ENCODE measurements at regions not wholly inside any gene's neighbourhood (a gene's known extent, or its start where the extent isn't known, plus 50 kb on each side); places are given as distances from the start of the nearest gene placed in this dataset.

DNA sequence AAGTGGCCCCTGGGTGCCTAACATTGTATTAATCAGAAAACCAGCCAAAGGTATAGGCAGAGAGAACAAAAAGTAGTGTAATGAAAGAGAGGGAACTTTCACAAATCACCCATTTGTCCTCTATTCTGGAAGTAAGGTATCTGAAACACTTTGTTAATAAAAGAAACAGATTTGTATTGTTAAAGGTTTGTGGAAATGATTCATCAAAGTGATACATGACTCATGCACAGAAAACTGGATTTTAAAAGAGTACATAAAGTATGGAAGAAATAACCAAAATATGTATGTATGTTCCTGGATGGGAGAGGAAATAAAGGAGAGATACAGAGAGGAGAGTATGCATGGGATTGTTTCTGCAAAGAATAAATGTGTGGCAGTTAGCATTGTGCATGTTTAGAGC is 126.8 kb downstream of the RGS21 start:
- no peaks in the 10 kb centered on the region for H3K9me3 Mint-ChIP-seq (ENCODE audit: unreplicated experiment)
- DNase-seq (ENCODE audit: unreplicated experiment), result peak; percentile 40
- ChIA-PET CTCF (no interaction called here), POLR2A (no interaction called here)
- no peak overlapping the region for H3K4me3 Mint-ChIP-seq (ENCODE audit: unreplicated experiment)
- BruUV-seq (replicated peaks), result no TSS peak
- H3K36me3 Mint-ChIP-seq (ENCODE audit: insufficient read depth, unreplicated experiment), result no peaks in the 10 kb centered on the region
- H3K27ac Mint-ChIP-seq (ENCODE audit: low read depth, unreplicated experiment), result no peak overlapping the region
- TF ChIP-seq, protein P1, sequence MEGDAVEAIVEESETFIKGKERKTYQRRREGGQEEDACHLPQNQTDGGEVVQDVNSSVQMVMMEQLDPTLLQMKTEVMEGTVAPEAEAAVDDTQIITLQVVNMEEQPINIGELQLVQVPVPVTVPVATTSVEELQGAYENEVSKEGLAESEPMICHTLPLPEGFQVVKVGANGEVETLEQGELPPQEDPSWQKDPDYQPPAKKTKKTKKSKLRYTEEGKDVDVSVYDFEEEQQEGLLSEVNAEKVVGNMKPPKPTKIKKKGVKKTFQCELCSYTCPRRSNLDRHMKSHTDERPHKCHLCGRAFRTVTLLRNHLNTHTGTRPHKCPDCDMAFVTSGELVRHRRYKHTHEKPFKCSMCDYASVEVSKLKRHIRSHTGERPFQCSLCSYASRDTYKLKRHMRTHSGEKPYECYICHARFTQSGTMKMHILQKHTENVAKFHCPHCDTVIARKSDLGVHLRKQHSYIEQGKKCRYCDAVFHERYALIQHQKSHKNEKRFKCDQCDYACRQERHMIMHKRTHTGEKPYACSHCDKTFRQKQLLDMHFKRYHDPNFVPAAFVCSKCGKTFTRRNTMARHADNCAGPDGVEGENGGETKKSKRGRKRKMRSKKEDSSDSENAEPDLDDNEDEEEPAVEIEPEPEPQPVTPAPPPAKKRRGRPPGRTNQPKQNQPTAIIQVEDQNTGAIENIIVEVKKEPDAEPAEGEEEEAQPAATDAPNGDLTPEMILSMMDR (IDR thresholded peaks at IDR 0.05; ENCODE audit: unreplicated experiment), result no peak
- intact Hi-C loops (cut with micrococcal nuclease), result loop anchor here (10.0 kb wide), 2 partner anchors 1689 to 1989 kb away; no protein-coding TSS in a partner anchor
- no peaks in the 10 kb centered on the region for H3K27me3 Mint-ChIP-seq (ENCODE audit: insufficient read depth, unreplicated experiment)
- H3K4me1 Mint-ChIP-seq (ENCODE audit: insufficient read depth, unreplicated experiment), result peaks cover 23% of the 10 kb centered on the region

- CTCF ChIA-PET, result no interaction called here
- Mint-ChIP-seq H3K4me3 (ENCODE audit: unreplicated experiment) (no peak overlapping the region), H3K4me1 (ENCODE audit: insufficient read depth, unreplicated experiment) (peaks cover 17% of the 10 kb centered on the region), H3K27me3 (ENCODE audit: insufficient read depth, unreplicated experiment) (no peaks in the 10 kb centered on the region), H3K27ac (ENCODE audit: low read depth, unreplicated experiment) (no peak overlapping the region), H3K9me3 (ENCODE audit: unreplicated experiment) (no peaks in the 10 kb centered on the region), H3K36me3 (ENCODE audit: insufficient read depth, unreplicated experiment) (no peaks in the 10 kb centered on the region)
- POLR2A ChIA-PET, result no interaction called here
- BruUV-seq (replicated peaks), result no TSS peak
- DNase-seq (ENCODE audit: unreplicated experiment), result no peak
- intact Hi-C loops (cut with micrococcal nuclease), result loop anchor here (5.0 to 10.0 kb wide), 3 partner anchors 1690 to 1990 kb away; no protein-coding TSS in a partner anchor
- TF ChIP-seq, protein P1 (IDR thresholded peaks at IDR 0.05; ENCODE audit: unreplicated experiment), result no peak
Observed at GRCh38 chr1:192445241-192445640, 128.4 kb downstream of the RGS21 start.

DNA sequence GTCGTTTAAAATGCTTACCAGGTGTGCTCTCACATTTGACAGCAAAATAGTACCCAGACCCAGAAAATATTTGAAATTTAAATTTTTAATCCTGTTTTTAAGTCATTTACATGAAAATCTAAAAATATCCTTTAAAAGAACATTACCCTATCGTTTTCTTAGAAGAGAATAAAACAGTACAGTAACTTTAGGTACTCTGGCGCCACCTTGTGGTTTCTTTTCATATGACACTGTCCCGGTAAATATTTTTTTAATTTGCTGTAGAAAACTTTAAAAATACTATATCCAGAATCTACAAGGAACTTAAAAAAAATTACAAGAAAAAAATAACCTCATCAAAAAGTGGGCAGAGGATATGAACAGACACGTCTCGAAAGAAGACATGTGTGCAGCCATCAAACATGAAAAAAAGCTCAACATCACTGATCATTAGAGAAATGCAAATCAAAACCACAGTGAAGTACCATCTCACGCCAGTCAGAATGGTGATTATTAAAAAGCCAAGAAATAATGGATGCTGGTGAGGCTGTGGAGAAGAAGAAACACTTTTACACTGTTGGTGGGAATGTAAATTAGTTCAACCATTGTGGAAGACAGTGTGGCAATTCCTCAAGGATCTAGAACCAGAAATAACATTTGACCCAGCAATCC is 129.2 kb downstream of the RGS21 start:
- no peaks in the 10 kb centered on the region for H3K36me3 Mint-ChIP-seq (ENCODE audit: insufficient read depth, unreplicated experiment)
- peak; percentile 68 for DNase-seq (ENCODE audit: unreplicated experiment)
- TF ChIP-seq, protein P1 (IDR thresholded peaks at IDR 0.05; ENCODE audit: unreplicated experiment), result peak; percentile 80
- no peaks in the 10 kb centered on the region for H3K27me3 Mint-ChIP-seq (ENCODE audit: insufficient read depth, unreplicated experiment)
- ChIA-PET CTCF (interaction anchor here (0.7 to 2.0 kb wide), 6 partner anchors 12 to 1879 kb away, joined by 3 to 10 read pairs (median 4); no protein-coding TSS in a partner anchor), POLR2A (no interaction called here)
- H3K27ac Mint-ChIP-seq (ENCODE audit: low read depth, unreplicated experiment), result no peak overlapping the region
- intact Hi-C loops (cut with micrococcal nuclease), result loop anchor here (1.0 to 10.0 kb wide), 5 partner anchors 135 to 1991 kb away; no protein-coding TSS in a partner anchor
- H3K4me1 Mint-ChIP-seq (ENCODE audit: insufficient read depth, unreplicated experiment), result peaks cover 14% of the 10 kb centered on the region
- no peaks in the 10 kb centered on the region for H3K9me3 Mint-ChIP-seq (ENCODE audit: unreplicated experiment)
- no TSS peak for BruUV-seq (replicated peaks)
- no peak overlapping the region for H3K4me3 Mint-ChIP-seq (ENCODE audit: unreplicated experiment)

GRCh38 chr1:192448026-192448578 is 127.5 kb upstream of the RGS1 start:
- H3K4me3 Mint-ChIP-seq (ENCODE audit: unreplicated experiment), result no peak overlapping the region
- H3K27me3 Mint-ChIP-seq (ENCODE audit: insufficient read depth, unreplicated experiment), result no peaks in the 10 kb centered on the region
- no peaks in the 10 kb centered on the region for H3K9me3 Mint-ChIP-seq (ENCODE audit: unreplicated experiment)
- H3K36me3 Mint-ChIP-seq (ENCODE audit: insufficient read depth, unreplicated experiment), result no peaks in the 10 kb centered on the region
- BruUV-seq (replicated peaks), result no TSS peak
- POLR2A ChIA-PET, result no interaction called here
- intact Hi-C loops (cut with micrococcal nuclease), result loop anchor here (5.0 to 10.0 kb wide), 3 partner anchors 1693 to 1993 kb away; no protein-coding TSS in a partner anchor
- CTCF ChIA-PET, result interaction anchor here (0.6 to 0.7 kb wide), 2 partner anchors 130 to 600 kb away, joined by 3 read pairs; no protein-coding TSS in a partner anchor
- peaks cover 6% of the 10 kb centered on the region for H3K4me1 Mint-ChIP-seq (ENCODE audit: insufficient read depth, unreplicated experiment)
- no peak overlapping the region for H3K27ac Mint-ChIP-seq (ENCODE audit: low read depth, unreplicated experiment)
- TF ChIP-seq, protein P1 (IDR thresholded peaks at IDR 0.05; ENCODE audit: unreplicated experiment), result no peak
- DNase-seq (ENCODE audit: unreplicated experiment), result no peak

All from MCF 10A (cell line).